GM23248 (cell line): ENCODE measurements at regions not wholly inside any gene's neighbourhood (a gene's known extent, or its start where the extent isn't known, plus 50 kb on each side); places are given as distances from the start of the nearest gene placed in this dataset.

ENCODE experiments used
- EZH2 ChIP-seq: fragments of 200-600 bp; sonication (generic); IDR thresholded peaks from 2 replicates; pipeline ENCODE4 v1.6.1; 2018; ENCODE audit warnings: antibody characterized with exemption, mild to moderate bottlenecking; ENCODE audit not compliant: insufficient read depth, poor library complexity, severe bottlenecking
- EZH2phosphoT487 ChIP-seq: fragments of 200-600 bp; sonication (generic); IDR thresholded peaks from 2 replicates; pipeline ENCODE4 v1.6.1; 2018; ENCODE audit warnings: antibody characterized with exemption, moderate library complexity, mild to moderate bottlenecking, low read depth; ENCODE audit not compliant: insufficient read depth

DNA sequence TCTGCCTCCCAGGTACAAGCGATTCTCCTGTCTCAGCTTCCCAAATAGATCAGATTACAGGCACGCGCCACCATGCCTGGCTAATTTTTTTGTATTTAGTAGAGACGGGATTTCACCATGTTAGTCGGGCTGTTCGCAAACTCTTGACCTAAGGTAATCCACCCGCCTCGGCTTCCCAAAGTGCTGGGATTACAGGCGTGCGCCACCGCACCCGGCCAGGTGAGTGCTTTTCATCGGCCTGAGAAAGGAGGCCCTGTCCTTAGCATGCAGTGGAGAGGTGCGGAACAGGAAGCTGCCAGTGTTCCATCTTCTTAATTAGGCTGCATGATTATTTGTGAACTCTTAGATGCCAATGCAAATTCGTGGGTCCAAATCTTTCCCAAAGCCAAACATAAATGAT, 125.7 kb upstream of the THSD7B start:
- TF ChIP-seq EZH2 (no peak), EZH2phosphoT487 (no peak)
